CD4-positive, alpha-beta T cell treated with Interleukin-4 for 4 hours (primary cell): ENCODE measurements at regions not wholly inside any gene's neighbourhood (a gene's known extent, or its start where the extent isn't known, plus 50 kb on each side); places are given as distances from the start of the nearest gene placed in this dataset.

Experiments used
- DNase-seq: peaks from one replicate; pipeline ENCODE4 v3.0.0-alpha.2; 2020

DNA sequence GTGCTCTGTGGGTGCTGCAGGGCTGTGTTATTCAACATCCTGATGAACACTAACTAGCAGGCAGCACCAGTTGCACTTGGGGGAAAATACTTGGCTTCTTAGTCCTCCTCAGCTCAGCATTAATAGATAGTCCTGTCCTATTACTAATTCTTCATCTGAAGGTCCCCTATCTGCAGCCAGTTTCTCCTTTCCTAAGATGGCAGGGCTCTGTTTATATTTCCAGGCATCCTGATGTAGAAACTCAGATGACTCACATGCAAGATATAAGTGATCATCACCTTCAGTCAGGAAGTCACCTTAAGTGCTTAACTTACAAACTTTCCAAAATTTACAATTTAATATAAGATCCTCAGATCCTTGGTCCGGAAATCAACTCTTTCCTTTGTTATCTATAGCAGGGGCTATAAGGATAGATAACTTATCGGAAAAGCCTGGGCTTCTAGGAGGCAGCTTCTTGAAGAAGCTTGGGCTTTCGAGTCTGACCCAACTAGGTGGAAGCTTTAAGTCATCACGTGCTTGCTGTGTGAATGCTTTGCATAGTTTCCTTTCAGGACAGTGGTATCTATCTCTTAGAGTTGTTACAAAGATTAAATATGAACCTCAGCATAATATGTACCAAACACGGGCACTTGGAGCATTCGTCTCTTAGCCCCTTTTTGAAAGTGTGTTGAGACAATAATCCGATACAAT, 181.0 kb upstream of the GRIP1 start:
- DNase-seq, result no peak

DNA sequence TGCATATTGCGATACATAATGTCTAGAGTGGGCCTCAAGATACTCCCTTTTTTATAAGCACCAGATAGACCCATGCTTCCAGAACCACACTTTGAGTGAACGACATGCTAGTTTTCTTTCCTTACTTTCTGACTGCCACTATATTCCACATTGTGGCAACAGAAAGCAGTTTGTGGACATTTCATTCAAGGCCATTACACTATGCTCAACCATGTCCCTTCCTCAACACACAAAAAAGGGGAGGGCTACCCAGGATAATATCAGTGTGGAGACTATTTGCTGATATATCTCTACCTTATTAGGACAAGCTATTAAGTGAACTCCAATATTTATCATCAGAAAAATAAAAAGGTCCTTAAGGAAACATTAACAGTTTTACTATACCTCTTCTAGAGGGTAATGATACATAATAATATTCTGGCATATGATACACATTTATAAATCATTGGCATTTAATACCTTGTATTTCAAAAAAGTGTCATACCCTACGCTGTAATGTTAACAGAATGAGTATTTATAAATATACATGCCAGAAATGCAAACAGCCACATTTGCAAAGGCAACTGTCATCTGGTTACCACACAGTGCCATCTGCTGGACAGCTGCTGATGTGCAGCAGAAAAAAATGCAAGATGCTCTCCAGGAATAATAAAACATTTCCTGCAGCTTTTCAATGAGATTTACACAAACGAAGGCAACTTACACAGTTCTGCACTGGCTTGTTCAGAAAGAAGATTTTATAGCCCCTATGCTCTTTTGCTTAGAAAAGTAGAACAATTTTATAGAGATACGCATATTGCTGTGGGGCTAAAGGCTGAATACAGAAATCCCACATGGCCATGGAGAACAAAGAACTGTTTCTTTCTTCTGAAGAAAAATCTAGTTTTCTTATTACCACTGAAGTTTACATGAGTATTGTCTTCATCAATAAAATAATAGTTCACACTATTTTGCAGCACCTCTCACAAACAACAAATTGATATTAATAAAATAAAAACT, 182.2 kb upstream of the GRIP1 start:
- peak; percentile 69 for DNase-seq

DNA sequence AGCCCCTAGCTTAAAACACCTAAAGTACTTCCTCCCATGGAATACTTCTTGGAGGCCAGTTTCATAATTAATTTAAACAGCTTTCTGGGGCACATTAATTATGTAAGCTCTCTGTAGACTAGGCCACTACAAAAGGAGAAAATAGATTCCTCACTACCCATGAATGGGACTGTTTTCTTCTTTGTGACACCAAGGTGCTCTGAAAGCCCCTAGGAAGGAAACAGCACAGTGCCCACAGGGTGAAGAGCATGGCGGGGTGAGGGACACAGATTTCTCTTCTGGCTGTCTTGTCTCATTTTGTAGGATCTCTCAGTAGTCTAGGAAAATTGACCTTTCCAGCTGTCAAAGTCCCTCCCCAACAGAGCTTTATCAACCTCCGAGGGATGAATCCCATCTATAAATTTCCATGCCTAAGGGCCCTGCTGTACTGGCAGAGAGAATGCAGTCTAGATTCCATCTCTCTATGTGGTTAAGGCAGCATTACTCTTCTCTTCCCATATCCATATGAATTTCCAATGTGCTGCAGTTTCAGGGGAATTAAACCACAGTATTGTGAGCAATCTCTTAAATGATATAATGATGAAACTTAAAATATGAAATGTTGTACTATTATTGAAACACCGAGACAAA, 183.6 kb upstream of the GRIP1 start:
- DNase-seq, result no peak

DNA sequence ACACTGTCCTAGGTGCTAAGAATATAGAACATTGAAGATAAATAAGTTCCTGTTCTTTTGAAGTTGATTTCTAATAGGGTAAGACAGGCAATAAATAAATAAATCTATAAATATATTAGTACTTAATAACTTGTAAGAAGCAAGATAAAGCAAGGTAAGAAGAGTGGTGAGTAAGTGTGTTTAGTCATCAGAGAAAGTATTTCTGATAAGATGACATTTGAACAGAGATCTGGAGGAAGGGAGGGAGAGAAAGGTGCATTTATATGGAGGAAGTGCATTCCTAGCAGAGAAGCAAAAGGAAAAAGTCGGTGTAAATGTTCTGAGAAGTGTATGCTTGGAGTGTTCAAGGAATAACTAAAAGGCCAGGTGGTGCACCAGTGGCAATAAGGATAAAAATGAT, 184.4 kb upstream of the GRIP1 start:
- no peak for DNase-seq

DNA sequence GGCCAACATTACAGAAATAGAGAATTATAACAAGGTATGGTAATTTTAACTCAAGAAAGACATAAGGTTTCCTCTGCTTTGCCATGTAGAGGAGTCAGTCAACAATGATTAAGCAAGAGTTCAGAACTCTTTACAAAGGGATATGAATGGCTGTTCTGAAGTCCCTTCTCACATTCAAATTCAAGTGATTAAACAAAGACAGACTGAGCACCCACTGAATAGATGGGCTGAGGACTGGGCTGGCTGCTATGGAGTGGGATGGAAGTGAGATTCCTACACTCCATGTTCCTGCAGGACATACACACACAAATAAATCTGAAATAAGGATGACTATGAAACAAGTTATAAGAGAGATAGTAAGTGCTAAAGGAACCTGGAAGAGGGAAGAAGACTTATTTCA, 199.0 kb upstream of the GRIP1 start:
- DNase-seq, result no peak

DNA sequence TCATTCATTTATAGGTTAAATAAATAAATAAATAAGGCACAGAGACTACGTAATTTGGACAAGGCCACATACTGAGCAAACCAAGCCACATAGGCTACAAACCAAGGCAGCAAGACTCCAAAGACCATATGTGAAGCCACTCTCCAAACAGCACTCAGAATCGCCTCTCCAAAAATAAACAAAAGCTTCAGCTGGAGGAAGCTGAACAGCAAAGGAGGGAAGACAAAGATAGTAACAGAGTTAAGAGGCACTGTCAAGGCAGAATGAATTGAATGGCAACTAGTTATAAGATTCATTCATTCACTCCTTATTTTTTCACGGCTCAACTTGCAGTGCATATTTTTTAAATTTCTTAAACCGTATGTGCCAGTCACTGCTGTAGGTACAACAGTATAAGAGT, 200.5 kb upstream of the GRIP1 start:
- DNase-seq, result no peak

DNA sequence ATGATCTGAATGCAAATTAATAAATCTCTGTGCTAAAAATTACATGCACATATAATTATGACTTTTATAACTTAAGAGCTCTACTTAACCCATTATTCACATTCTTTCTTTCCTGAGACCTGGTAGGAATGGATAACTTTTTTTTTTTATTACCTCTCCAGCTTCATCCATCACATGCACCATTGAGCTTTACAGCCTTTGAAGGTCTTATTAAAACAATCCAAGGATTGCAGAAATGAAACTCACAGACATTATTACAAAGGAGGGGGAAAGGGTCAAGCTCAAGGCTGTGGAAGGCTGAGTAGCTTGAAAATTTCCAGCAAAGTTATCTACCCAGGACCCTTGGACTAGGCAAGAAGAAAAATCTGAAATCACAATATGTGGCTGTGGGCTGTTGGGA, 202.5 kb upstream of the GRIP1 start:
- DNase-seq, result no peak

DNA sequence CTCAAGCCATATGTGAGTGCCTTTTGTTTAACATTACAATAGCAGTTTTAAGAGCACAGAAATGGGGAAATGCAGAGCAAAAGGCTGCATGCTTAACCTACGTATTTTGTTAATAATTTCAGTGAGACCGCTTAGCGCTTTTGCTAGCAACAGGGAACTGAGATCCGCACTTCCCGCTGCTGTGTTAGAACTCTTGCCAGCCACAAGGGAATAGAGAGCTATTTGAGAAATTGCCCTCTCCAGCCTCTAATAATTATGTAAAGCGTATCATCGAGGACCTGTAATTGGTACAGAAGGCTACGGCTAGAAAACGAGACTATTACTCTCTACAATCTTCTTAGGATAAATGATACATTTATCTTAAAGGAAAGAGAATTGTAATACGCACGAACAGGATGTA, 205.2 kb upstream of the GRIP1 start:
- DNase-seq, result no peak

DNA sequence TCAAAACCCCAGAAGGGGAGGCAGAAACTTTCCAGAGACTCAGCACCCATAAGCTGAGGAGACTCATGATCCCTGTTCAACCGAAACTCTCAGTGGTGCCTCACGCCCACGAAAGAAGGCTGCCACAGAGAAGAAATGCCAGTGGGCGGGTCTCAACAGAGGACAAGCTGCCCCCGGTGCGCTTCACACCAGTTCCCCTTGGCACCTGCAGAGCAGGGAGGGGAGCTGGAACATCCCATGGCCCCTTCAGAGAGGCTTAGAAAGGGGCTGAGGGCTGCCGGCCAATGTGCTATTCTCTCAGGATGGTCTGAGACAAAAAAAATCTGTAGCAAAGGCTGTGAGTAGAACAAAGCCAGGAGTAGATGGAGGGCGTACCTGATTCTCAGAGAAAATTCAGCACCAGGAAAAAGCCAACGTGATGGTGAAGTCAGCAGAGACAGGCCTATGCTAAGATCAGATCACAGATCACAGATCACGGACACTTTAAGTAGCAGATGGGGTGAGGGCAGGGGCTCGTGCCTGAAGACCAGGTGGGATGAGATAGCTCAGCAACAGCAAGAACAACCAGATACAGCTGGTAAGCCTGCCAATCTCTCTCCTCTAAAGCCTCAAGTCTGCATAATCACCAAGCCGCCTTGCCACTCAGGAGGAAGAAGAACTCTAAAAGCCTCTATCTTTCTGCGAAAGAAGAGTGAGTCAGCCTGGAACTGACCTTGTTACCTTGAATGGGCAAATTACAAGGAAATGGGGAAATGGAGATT, 206.4 kb upstream of the GRIP1 start:
- no peak for DNase-seq

DNA sequence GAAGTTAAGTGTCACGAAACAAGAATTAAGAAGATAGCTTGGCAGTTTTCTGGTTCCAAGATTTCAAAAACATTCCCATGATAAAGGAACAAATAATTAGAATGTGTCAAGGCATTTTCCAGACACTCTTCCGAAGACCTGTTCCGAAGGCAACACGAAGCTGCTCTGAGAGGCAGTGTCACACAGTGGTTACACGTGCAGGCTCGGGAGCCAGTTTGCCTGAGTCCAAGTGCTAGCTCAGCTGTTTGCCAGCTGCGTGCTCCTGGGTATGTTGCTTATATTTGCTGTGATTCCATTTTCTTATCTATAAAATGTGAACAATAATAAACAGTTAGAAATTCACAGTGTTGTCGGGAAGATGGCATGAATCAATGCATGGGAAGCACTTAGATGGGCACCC, 217.9 kb upstream of the GRIP1 start:
- DNase-seq, result no peak

DNA sequence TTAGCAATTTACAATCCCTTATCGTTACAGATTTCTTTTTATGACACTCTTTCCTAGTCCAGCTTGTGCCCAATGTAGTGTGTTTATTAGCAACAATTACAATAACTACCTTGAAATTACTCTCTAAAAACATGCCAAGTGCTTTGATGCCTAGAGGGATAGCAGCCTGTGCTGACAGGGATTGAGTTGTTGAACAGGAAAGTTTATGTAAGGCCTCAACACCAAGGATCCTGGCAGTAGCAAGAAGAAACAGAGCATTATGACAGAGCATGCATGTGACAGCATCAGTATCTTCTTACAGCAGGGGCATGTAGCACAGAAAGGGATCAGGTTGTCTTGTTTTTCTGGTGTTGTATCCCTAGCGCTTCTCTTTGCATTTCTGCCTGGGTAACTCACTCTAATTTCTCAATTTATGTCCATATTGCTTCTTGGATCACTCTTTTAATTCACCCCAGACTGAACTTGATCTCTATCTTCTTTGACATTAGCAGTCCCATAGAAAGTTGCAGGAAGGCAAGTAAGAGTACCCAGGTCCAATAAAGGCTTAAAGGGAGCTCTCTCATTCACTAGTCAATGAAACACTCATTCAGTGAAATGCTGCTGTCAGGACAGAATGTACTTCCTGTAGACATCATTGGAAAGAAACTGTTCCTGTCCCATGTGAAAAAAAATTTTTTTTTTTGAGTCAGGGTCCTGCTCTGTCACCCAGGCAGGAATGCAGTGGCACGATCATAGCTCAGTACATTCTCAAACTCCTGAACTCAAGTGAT, 220.0 kb upstream of the GRIP1 start:
- no peak for DNase-seq

DNA sequence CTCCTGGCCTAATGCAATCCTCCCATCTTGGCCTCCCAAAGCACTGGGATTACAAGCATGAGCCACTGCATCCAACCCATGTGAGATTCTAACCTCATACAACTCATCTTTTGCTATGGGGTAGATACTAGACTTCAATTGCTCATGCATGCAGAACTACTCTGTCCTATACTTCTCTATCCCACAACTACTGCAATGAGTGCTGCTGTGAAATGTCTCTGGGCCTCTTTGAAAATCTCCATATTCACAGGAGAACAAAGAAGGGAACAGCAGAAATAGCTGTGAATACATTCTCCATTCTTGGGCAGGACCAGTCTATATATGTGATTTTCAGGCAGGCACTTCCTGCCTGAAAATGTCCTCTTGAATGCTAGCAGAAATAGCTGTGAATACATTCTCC, 220.7 kb upstream of the GRIP1 start:
- DNase-seq, result no peak

DNA sequence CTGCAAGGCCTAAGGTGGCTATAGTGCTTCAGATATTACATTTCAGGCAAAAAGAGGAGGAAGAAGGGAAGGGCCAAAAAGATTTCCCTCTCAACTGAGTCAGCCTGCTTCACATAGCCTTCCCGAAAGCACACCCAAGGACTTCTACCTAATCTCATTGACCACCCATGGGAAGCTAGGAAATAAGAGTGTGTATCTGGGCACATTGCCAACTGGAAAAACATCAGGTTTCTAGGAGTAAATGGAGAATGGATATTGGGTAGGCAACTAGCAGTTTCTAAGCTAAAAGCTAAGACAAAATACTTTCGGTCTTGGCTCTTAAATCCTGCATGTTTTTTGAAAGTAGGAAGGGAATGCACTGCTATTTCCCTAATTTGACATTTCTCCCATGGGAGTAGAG, 221.7 kb upstream of the GRIP1 start:
- no peak for DNase-seq

DNA sequence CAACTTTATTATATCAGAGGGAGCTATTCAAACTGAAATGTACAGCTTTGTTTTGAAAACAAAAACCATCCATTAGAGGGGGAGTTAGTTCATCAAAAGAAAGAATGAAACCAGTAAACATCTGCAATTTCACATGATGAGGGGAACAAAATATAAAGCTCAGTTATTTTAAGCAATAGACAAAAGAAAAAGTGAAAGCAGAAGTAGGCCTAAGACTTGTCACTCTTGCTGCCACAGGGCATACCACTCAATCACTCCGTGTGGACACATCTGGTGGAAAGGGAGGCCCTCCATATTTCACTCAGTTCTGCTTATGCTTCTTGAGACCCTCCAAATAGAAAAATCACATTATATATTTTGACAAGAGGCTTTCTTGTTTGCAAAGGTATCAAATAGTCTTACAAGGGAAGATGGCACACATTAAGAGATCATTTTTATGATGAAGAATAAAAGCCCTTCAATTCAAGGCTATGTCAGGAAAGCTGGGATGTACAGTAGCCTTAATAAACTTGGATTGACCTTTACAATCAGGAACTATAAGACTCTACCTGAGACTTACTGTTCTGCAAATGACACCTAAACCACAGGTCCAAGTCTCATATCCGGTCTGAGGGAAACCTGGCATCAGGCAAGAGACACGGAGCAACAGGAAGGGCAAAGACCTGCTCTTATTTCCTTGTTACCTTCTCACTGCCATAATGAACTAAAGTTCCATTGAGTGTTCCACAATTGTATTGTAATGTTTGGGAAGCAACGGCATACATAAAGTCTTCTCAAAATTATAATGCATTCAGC, 222.5 kb upstream of the GRIP1 start:
- no peak for DNase-seq

DNA sequence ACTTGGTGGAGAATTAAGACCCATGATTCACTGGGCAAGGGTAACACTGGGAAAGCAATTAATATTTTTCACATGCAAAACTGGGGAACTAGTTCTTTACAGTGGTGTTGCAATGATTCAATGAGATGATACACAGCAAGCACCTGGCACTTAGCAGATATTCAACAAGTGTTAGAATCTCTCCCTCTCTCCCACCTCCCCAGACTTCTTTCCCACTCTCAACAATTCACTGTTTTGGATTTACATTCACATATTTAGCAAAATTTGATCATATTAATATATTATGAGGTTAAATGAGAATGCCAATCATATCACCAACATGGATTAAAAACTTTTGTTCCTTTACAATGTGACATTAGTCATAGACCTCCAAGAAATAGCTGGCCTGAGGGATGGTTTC, 223.1 kb upstream of the GRIP1 start:
- DNase-seq, result no peak

DNA sequence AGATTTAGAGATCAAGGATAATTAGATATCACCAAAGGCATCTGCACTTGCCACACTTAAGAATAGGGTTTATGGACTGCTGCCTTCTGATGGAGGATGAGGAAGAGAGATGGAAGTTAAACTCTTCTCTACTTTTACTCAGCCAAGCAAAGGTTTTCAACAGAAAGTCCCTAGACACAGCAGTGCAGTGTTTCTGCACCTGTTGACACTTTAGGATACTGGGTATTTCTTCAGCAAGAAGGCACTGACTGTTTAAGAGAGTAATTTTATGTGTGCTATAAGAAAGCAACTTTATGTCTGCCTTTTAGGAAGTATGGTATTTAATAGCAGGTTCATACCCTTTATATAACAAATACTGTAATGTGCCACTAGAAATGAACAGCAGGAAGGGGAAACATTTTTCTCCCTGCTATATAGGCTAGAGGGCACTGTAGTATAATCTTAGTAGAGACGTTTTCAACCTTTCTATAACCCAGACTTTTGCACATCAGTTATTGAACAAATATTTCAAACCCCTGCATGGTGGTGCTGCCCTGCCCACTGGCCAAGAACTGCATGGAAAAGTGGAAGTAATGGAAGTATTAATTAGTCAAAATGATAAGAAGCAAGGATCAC, 225.0 kb upstream of the GRIP1 start:
- DNase-seq, result peak; percentile 12

DNA sequence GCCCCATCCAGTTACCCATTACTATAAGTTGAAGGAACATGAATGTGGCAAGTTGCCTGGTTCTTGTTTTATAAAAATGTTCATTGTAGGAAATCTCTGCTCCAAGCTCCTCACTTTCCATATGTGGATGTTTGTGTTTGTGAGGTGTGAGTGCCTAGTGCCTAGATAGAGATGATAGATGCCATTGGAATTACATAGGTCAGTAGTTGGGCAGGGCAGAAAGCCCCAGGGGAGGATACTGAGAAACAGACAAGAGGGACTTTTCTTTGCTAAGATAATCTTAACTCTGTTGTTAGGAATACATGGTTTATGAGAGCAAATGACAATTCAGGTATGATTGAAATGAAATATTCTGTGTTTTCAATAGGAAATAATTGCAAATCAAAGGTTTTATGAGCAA, 226.3 kb upstream of the GRIP1 start:
- no peak for DNase-seq

DNA sequence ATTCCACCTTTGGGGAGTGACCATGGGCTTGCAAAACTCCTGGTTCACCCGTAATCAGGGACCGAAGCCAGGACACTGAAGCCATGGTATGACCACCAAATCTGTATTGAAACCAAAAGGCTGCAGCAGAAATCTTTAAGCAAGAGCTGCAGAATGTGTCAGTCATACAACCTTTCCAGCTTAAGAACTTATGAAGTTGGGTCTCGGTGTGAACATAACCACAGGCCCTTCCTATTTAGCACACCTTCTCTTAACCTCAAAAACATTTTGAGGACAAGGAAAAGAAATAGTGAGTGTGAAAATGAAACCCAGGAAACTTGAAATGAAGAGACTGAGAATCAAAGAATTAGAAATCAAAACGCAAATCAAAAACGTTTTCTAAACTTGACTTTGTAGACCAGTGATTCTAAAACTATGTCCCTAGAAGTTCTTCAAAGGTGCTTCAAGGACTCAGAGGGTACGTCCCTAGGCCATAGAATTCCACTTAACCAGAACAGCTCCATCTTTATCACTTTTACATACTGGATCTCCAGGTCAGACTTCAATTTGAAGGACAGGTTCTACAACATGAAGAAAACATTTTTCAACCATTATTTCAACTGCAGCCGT, 231.6 kb upstream of the GRIP1 start:
- no peak for DNase-seq

DNA sequence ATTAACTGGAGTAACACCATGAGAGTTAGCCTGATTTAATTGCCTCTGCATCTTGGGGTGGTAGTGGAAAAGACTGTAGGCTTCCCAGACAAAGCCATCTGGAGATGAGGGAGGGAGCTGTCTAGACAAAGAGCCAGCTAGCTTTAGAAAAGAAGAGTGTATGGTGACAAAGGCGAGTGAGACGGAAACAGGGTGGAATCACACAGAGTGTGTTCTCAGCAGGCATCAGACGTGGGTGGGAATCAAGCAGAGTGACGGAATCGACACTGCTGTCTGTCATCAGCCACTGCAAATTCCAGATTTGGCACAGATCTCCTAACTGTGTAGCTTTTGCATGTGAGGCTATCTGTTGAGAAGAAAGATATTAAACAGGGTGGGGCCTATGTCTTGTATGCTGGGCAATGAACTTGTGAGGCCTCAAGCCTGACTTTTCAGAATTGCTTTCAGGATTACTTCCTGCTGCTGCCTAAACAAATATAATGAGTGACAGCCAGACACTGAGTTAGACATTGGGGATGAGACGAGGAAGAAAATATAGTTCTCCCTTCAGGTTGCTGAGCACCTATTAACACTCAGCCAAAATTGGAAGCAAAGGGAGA, 236.5 kb upstream of the GRIP1 start:
- DNase-seq, result no peak

DNA sequence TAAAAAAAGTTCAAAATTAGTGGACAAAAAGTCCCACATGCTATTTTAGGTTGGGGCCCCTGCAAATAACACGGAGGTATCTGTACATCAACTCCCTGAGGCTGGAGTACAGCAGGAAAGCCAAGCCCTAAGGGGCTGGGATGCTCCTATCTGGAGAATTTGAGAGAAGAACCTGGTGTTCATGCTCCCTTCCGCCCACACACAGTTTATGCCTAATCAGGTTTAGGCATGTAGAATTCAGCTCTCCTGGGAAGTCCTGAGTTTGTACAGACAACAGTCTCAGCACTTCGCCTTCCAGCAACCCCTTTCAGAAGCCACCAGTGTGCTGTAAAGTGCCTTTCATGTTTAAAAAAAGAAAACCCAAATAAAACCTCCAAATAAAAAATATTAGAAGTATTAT, 237.3 kb upstream of the GRIP1 start:
- DNase-seq, result no peak
